G401 (cell line): ENCODE measurements at regions not wholly inside any gene's neighbourhood (a gene's known extent, or its start where the extent isn't known, plus 50 kb on each side); places are given as distances from the start of the nearest gene placed in this dataset.

Experiments
- DNase-seq: peaks from one replicate; pipeline ENCODE4 v3.0.0-alpha.2; 2015; ENCODE audit warnings: low spot score
- in situ Hi-C: cut with HindIII; loops from 2 replicates; pipeline ENCODE4 v1.10.0; 2016; ENCODE audit warnings: low sequenced_read_pairs, mixed read lengths

DNA sequence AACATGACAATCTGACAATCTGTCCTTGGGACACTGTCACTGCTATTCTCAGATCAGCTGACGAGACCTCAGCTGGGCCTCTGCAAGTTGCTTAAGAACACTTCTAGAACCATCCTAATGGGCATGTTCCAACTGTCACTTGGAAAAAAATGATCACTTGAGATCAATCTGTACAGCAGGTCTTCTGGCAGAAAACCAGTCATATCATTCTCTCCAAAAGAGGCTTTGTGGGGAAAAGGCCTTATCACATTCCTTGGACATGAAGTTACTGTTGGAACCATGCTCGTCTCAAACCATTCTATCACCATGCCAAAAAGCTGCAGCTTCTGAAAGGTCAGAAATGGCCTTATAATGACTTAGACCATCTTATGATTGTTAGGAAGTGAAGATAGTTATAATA lies 744.2 kb downstream of the USP25 start:
- no peak for DNase-seq
- in situ Hi-C loops, result no loop called here

DNA sequence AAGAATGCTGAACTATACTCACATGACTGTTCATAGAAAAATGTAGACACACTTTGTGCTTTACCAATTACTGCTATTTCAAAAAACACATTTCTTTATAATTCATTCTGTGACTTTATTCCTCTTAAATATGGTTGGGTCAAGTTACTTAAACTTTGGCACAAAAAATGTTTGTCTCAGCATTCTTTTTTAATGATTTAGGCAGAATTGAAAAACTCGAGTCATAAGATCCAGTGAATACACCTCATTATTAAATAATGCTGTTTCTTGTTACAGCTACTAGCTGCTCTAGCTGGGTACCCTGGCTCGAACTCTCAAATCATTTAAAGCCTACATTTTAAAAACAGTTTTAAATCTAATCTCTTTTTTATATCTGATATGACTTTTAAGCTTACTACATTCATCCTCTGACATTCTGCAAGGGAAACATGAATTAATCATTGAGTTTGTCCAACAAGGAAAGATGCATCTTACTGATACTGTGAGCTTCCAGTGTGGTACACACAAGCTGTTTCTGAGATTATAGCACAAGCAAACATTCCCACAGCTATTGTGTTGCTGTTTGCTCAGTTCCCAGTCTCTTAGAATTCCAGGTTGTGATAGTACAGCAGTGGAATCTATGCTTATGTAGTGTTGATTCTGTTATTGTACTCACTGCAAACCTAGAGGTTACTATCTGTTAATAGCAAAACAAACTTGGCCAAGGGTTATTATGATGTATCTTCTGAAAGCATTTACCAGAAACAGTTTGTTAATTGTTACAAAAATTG lies 746.5 kb downstream of the USP25 start:
- no peak for DNase-seq
- in situ Hi-C loops, result no loop called here

DNA sequence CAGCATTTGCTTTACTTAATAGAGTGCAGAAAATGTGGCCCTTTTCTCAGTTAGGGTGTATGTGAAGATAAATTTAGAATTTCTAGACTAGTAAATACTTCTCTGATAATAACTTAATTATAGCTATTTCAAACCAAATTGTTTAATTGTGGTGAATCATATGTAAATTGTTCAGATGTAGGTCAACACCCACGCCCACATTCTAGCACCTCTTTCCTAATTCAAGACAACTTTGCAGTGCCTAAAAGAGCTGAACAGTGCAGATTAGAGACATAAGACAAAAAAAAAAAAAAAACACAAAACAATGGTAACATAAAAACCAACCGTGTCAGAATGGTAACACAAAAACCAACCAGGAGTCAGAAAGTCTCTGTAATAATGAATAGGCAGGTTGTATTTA lies 758.3 kb downstream of the USP25 start:
- in situ Hi-C loops, result no loop called here
- no peak for DNase-seq

DNA sequence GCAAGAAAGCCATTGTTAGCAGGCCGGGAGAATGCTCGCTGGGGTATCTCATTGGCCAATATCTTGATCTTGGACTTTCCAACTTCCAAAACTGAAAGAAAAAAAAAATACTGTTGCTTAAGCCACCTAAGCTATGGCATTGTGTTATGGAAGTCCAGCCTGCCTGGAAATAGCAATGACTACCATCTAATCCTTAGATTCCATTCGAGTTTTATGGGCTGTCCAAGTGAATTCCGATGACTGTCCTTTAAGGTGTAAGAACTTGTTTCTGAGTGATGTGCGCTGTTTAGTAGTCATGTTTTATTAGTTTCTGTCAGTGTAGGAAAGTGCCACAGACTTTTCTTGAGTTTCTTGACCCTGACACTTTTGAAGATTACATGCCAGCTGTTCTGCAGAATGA lies 762.6 kb downstream of the USP25 start:
- no peak for DNase-seq
- in situ Hi-C loops, result no loop called here

DNA sequence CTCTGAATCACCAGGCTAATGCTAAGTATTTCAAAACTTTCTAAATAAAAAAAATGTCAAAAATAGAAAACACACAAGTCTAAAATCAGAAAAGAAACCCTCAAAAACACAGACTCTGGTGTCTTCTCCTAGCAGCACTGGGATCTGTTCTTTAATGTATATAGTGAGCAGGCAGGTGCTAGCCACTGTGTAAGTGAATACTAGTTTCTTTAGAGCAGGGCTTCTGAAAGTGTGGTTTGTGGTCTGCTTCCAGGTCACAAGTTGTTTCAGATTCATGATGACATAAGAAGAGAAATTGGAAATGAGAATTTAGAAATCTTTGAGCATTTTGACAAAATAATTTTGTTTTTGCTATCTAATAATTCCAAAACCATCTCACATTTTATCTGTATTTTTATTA lies 763.1 kb downstream of the USP25 start:
- in situ Hi-C loops, result no loop called here
- DNase-seq, result no peak

DNA sequence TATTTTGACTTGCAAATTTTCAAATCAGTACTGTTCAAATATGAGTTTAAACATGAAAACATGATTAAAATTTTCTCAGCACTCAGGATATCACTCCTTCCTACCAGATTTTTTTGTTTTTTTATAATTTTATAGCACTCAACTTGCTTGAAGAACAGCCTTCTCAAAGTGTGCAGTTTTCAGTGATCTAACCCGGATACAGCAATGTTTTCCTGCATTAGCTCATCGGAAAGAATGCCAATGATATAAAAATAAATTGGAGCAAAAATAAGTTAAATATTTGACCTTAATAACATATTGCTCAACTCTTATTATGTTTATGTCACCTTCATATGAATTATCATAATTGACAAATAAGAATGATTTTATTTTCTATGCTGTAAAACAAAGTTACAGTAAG lies 766.8 kb downstream of the USP25 start:
- in situ Hi-C loops, result no loop called here
- no peak for DNase-seq

DNA sequence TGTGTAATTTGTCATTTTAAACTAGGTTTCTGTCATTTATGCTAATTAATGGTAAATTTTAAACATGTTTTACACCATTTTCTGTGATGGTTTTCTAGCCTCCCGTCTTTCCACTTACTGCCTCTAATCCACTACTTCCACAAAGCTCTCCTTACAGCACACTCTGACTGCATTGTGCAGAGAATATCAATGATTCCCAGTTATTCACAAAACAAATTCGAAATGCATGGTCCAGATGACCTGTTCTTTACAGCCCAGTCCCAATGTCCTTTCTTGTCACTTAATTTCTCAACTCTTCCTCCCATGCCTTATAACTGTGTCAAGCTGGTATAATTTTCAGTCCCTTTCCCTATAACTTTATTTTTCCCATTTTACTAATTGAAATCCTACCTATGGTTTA lies 770.5 kb downstream of the USP25 start:
- in situ Hi-C loops, result no loop called here
- DNase-seq, result no peak

DNA sequence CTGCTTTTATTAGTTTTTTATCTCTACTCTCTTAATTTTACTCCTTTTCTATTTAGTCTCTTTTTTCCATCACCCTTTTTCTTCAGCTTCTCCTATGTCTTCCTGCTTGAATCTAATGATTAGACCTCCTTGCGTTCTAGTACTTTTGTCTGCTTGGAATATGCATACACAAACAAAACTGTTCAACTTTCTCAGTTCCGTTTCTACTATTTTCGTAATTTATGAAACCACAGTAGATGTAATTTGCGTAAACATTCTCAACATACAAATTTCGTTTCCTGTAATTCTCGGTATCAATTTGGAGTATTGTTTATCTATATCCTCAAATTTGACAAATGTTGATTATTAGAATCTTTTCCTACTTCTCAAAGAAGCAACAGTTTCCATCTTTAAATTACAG lies 772.5 kb downstream of the USP25 start:
- in situ Hi-C loops, result no loop called here
- DNase-seq, result no peak

DNA sequence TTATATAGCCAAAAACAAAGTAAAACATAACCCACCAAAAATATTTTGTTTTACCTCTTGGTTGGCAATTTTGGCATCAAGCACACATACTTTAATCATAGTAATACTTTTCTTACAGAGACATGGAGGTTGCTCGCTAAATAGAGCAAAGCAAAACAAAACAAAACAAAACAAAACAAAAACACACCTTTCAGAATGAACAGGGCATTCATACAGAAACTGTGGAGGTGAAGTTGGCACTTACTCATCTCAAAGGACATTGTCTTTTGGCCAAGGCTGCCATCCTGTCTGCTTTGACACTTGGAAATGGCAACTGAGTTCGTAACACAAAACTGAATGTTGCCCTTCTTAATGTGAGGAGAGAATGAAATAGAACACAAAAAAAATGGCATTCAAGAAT lies 773.1 kb downstream of the USP25 start:
- in situ Hi-C loops, result no loop called here
- DNase-seq, result no peak

DNA sequence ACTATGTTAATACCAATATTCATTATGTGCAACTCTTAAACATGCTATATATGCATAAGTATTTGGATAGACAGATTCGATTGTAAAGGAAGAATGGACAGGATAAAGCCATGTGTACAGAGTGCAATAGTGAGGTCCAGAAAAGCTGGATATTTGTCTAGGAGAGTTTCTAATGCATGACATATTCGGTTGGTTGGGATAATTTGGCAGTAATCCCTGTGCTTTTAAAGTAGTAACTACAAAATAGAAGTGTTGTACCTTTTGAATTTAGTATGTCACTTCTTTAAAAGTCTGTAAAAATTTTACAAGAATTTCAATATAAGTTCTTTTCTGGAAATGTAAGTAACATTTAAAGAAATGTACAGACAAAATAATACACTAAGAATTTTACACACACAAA lies 774.5 kb downstream of the USP25 start:
- no peak for DNase-seq
- in situ Hi-C loops, result no loop called here

DNA sequence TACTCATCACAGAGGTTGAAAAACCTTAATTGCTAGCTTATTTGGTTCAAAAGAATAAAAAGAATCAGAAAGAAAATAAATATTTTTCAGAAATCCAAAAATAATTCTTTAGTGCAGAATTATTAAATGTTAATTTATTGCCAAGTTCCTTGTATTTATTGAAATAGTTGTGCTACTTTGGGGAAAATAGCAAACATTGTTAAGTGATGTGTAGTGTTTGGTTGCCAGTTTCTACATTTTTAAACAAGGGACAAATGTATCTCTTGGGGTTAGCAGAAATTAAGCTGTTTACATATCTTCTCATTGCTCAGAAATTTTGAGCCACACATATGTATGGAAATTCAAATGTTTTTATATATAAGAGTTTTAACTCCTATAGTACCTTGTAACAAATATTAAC lies 775.0 kb downstream of the USP25 start:
- in situ Hi-C loops, result no loop called here
- no peak for DNase-seq

DNA sequence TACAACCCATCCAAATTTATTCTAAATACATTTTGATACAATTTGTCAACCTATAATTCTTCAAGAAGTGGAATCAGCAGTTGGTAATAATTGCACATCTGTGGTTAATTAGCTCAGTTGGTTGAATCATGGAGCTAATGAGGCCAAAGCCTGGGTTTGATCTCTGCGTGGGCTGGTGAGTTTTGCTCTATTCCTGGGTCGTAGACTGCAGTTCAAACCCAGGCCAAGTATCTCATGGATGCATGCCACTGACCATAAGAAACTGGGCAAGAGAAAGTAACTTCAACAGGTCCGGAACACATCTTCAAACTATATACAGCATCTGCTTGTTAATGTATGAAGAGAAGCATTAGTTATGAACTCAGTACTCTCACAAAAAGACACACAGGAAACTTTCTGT lies 779.7 kb downstream of the USP25 start:
- in situ Hi-C loops, result no loop called here
- no peak for DNase-seq

DNA sequence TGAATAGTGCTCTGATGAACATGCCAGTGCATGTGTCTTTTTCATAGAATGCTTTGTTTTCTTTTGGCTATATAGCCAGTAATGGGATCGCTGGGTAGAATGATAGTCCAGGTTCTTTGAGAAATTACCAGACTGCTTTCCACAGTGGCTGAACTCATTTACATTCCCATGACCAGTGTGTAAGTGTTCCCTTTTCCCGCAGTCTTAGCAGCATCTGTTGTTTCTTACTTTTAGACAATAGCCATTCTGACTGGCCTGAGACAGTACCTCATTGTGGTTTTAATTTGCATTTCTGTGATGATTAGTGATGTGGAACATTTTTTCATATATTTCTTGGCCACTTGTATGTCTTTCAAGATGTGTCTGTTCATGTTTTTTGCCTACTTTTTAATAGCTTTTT lies 784.5 kb downstream of the USP25 start:
- DNase-seq, result no peak

DNA sequence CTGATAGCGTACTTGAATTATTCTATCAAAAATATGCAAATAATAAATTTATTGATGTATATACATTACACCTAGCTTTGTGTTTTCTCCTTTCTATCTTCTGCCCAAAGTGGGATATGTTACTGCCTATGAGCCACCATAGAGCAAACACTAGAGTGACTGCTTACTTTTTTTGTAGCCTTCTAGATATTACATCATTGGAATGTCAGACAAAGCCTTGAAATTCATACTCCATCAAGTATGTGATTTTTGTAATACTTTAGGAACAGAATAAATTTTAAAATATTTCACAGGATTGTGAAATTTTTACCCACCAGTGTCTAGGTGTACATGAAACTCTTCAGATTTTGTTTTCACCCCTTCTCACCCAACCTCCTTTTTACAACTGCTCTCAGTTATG lies 787.6 kb downstream of the USP25 start:
- in situ Hi-C loops, result no loop called here
- DNase-seq, result no peak

More for the DNA sequence above, 784.5 kb downstream of the USP25 start:
- in situ Hi-C loops, result no loop called here

DNA sequence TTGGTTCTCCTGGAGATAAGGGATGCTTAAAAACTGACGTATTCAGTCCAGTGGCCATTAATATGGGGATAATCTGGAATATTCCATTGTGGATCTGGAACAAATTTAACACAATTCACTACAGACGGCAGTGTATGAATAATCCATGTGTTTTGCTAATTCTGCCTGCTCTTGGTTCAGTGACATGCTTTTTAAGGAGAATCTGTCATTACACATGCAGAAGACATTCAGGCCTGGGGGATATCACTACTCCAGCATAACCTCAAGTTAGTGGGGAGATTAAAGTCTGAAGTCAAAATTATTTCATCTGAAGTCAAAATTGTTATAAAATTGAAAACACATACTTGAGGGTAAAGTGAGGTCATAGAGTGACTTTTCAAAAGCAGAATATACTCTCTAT lies 789.3 kb downstream of the USP25 start:
- DNase-seq, result no peak
- in situ Hi-C loops, result no loop called here

DNA sequence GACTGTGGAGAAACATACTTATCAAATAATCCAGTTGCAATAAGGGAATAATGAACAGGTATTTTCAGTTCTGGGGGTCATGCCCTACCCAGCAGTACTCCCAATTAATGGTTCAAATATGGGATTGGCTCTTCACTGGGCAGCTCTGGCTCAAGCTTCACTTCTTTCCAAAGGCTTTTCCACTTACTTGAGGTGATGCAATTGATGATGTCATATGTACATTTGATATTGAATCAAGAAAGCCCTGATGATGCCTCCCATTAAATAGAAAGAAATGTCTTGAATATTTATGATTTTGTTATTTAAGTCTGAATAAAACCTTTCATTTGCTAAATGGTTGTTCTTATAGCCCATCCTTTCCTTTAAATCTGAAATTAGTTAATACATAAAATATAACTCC lies 789.9 kb downstream of the USP25 start:
- in situ Hi-C loops, result no loop called here

DNA sequence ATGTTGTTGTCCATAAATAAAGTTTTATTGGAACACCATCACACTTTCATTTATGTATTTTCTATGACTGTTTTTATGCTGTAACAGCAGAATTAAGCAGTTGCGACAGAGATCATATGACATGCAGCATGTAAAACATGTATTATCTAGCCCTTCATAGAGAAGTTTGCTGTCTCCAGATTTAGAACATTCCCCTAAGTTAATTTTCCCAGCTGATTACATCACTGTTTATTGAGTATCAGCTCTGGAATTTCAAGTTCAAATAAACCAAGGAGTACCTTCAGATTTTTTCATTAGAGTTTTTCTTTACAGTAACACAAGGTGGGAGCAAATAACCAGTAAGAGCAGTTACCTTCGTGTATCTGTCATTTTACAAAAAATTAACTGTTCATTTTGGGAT lies 792.8 kb downstream of the USP25 start:
- DNase-seq, result no peak
- in situ Hi-C loops, result no loop called here

More for the DNA sequence above, 789.9 kb downstream of the USP25 start:
- DNase-seq, result no peak

DNA sequence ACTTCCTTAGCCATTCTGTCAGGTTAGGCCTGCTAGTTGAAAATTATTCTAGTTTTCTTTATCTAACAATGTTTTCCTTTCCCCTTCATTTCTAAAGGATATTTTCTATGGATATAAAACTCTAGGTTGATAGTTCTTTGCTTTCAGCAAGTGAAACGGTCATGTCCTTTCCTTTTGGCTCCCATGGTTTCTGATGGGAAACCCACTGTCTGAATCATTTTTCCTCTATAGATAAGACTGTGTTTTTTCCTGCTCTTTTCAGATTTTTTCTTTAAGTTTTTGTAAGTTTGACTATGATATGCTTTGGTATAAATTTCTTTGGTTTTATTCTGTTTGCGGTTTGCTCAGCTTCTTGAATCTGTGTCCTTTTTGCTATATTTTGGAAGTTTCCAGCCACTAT lies 800.9 kb downstream of the USP25 start:
- no peak for DNase-seq
- in situ Hi-C loops, result no loop called here

DNA sequence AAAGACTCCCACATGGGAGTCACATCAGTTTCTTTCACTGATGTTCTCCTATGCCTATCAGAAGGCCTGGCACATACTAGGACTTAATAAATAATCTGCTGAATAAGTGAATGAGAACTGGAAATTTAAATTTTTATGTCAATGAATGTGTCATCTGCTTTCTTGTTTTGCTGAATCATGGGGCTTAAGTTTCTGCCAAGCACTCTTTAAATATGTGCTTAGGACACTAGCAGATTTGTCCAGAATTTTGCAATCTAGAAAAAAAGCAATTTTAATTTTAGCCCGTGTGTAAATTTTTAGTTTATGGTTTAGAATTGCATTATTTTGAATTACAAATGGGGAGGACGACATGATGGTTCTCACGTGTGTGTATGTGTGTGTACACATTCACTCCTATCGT lies 803.1 kb downstream of the USP25 start:
- DNase-seq, result peak; percentile 43
- in situ Hi-C loops, result no loop called here

DNA sequence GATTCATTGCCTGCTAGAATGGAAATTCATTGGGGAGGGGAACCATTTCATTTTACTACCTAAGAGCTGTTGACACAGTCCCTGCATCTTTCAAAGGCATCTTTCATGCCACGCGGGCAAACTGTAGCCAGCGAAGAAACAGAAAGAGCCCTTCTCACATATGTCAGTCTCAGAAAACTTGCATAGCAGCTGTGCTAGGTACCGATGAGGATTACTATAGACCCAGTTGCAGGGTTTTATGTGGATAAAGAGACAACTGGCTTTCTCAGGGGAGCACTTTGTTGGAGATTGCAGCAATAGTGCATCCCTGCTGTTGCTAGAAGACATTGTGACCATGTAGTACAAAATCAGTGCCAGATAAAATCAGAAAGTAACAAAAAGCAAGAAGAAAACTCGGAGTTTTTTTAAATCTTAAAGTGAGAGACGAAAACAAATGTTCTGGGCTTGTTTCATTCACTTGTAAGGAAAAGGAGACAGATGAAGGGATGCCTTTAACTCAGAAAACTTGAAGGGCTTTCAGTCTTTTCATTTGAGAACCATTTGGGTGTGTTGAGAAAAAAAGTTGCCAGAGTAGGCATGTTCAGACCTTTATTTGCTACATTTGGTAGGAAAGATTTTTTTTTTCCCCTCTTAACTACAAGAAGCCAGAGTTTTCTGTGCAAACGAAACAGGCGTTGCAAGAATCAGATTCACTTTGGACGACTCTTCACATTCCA lies 804.1 kb downstream of the USP25 start:
- in situ Hi-C loops, result no loop called here
- DNase-seq, result peak; percentile 59
